ENCODE measurements at regions not wholly inside any gene's neighbourhood (a gene's known extent, or its start where the extent isn't known, plus 50 kb on each side); places are given as distances from the start of the nearest gene placed in this dataset.

- TF ChIP-seq CTCF (IDR thresholded peaks at IDR 0.05; ENCODE audit: low read depth, low read length), result no peak
- H3K4me3 ChIP-seq (ENCODE audit: low read depth, low read length), result no peak overlapping the region
These were observed 577.6 kb downstream of the UTRN start for GRCh38 chr6:144862769-144863168.

- TF ChIP-seq CTCF (IDR thresholded peaks at IDR 0.05; ENCODE audit: low read depth, low read length), result no peak
- H3K4me3 ChIP-seq (ENCODE audit: low read depth, low read length), result no peak overlapping the region
These were observed 582.6 kb downstream of the UTRN start for GRCh38 chr6:144867761-144868160.

GRCh38 chr6:144870782-144871181 is 585.6 kb downstream of the UTRN start:
- no peak for TF ChIP-seq CTCF (IDR thresholded peaks at IDR 0.05; ENCODE audit: low read depth, low read length)
- H3K4me3 ChIP-seq (ENCODE audit: low read depth, low read length), result no peak overlapping the region

- H3K4me3 ChIP-seq (ENCODE audit: low read depth, low read length), result no peak overlapping the region
- no peak for TF ChIP-seq CTCF (IDR thresholded peaks at IDR 0.05; ENCODE audit: low read depth, low read length)
These were observed 588.7 kb downstream of the UTRN start for GRCh38 chr6:144873623-144874378.

- H3K4me3 ChIP-seq (ENCODE audit: low read depth, low read length), result no peak overlapping the region
- TF ChIP-seq CTCF (IDR thresholded peaks at IDR 0.05; ENCODE audit: low read depth, low read length), result no peak
These were observed 591.6 kb downstream of the UTRN start for GRCh38 chr6:144876689-144877088.

GRCh38 chr6:144877118-144877517 is 592.0 kb downstream of the UTRN start:
- no peak overlapping the region for H3K4me3 ChIP-seq (ENCODE audit: low read depth, low read length)
- TF ChIP-seq CTCF (IDR thresholded peaks at IDR 0.05; ENCODE audit: low read depth, low read length), result no peak

- no peak for TF ChIP-seq CTCF (IDR thresholded peaks at IDR 0.05; ENCODE audit: low read depth, low read length)
- no peak overlapping the region for H3K4me3 ChIP-seq (ENCODE audit: low read depth, low read length)
These were observed 593.4 kb downstream of the UTRN start for GRCh38 chr6:144878577-144878976.

All from WI38 (cell line).